Stimulated activated naive CD8-positive, alpha-beta T cell treated with anti-CD3 and anti-CD28 coated beads, Interleukin-15, amount 100 ng/mL, for 72 hours (primary cell): ENCODE measurements at regions not wholly inside any gene's neighbourhood (a gene's known extent, or its start where the extent isn't known, plus 50 kb on each side); places are given as distances from the start of the nearest gene placed in this dataset.
"Not testable (repeated sequence)": the region's sequence is repeated elsewhere in the genome, so short reads cannot be mapped to it uniquely, and the experiment has no call there.

Source experiments
- ATAC-seq: fragments of 150-1000 bp; cut with Tn5 transposase; 2 replicates; pipeline ENCODE4 v1.10.0; 2021; ENCODE audit warnings: mild to moderate bottlenecking, moderate library complexity
- DNase-seq, 2 donors: peaks; one replicate each; pipeline ENCODE4 v3.0.0; 2021 to 2022
- H3K27ac Mint-ChIP-seq, 2 donors: one replicate each; pipeline ENCODE4 v1.8.0; 2022; ENCODE audit warnings: mild to moderate bottlenecking in 2 of 2, mixed read lengths in 2 of 2, moderate library complexity in 2 of 2
- H3K27me3 Mint-ChIP-seq: one replicate; pipeline ENCODE4 v1.8.0; 2022; ENCODE audit warnings: mixed read lengths
- H3K4me1 Mint-ChIP-seq: one replicate; pipeline ENCODE4 v1.8.0; 2022; ENCODE audit warnings: mild to moderate bottlenecking, mixed read lengths
- H3K4me3 Mint-ChIP-seq, 2 donors: one replicate each; pipeline ENCODE4 v1.8.0; 2022; ENCODE audit warnings: mild to moderate bottlenecking in 2 of 2, mixed read lengths in 2 of 2, moderate library complexity in 1 of 2
- H3K9me3 Mint-ChIP-seq, 2 donors: one replicate each; pipeline ENCODE4 v1.8.0; 2022; ENCODE audit warnings: mixed read lengths in 2 of 2

DNA sequence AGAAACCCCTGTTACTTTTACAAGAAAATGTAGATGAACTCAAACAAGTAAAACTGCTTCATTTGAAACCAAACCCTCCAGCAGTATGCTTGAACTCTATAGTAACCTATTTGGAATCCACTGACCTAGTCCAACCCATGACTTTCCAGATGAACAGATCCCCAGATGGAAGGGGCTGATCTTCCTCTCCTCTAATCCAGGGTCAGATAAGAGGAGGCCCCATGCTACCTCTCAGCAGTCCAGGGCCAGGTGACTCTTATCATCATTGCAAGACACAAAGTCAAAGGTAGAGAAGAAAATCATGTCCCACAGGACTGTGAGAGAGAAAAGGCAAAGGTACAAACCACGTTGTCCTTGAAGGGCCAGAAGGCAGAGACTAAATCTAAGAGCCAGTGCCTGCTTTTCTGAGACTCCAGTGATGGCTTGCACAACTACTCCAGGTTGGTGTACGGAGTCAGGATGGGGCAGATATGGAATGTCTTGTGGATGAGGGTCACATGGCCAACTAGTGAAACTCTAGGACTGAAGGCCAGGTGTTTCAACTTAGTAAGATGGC lies 81.4 kb upstream of the MYLIP start:
- ATAC-seq (no peak), DNase-seq (no peak)
- Mint-ChIP-seq H3K4me1 (no peaks in the 10 kb centered on the region), H3K27ac (peak overlapping the region in 1 of 2 donors; percentile 51), H3K27me3 (no peaks in the 10 kb centered on the region), H3K4me3 (no peak overlapping the region), H3K9me3 (no peaks in the 10 kb centered on the region)

GRCh38 chr6:16045238-16045637 lies 83.6 kb upstream of the MYLIP start:
- DNase-seq, result no peak
- H3K4me3 Mint-ChIP-seq, result no peak overlapping the region
- peaks cover 8% of the 10 kb centered on the region for H3K4me1 Mint-ChIP-seq
- no peaks in the 10 kb centered on the region for H3K9me3 Mint-ChIP-seq
- H3K27me3 Mint-ChIP-seq, result no peaks in the 10 kb centered on the region
- ATAC-seq, result no peak
- H3K27ac Mint-ChIP-seq, result no peak overlapping the region

GRCh38 chr6:16044211-16044643 lies 84.7 kb upstream of the MYLIP start:
- DNase-seq (no peak), ATAC-seq (no peak)
- peaks cover 8% of the 10 kb centered on the region for H3K4me1 Mint-ChIP-seq
- H3K9me3 Mint-ChIP-seq, result peaks cover 6 to 7% of the 10 kb centered on the region in 2 donors
- H3K27ac Mint-ChIP-seq, result no peak overlapping the region
- H3K27me3 Mint-ChIP-seq, result no peaks in the 10 kb centered on the region
- H3K4me3 Mint-ChIP-seq, result no peak overlapping the region

DNA sequence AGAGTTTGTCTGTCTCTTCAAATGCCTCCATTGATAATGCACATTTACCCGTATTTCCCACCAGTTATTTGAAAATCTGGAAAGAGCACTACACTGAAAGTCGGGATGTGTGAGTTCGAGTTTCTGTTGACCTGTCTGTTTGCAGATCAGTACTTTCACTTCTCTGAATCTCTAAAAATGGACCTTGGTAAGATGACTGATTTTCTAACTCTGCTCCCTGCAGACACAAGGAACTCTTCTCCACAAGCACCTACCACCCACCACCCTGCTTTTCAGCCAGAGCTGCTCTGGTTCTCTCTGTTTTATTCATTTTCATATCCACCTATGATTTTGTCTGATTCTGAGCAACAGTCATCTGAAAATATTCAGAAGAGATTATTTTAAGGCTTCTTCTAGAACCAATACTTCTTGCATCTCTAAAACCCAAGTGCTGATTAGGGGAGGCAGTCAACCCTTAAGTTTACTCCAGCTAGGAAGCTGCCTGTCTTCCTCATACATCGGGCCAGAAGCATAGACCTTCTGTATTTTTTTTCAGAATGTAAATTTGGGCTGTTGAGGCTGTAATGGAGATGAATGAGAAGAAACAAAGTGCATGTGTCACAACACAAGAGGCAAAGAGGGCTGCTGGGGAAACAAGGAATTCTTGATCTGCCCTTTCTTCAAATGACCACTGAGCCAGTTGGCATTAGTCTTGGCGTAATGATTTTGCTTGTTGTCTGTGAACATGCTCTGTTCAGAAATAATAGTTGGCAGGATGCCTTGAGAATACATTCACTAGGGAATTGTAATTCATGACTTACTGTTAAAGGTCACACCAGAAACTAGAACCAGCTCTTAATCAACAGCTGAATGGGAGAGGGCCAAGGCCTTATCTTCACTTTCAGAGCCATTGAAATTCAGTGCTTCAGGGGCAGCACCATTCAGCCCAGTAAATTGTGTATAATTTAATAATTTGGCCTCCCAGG lies 85.4 kb upstream of the MYLIP start:
- H3K27me3 Mint-ChIP-seq, result no peaks in the 10 kb centered on the region
- H3K27ac Mint-ChIP-seq, result no peak overlapping the region
- H3K4me1 Mint-ChIP-seq, result peaks cover 8% of the 10 kb centered on the region
- no peak overlapping the region for H3K4me3 Mint-ChIP-seq
- ATAC-seq, result no peak
- peaks cover 7 to 10% of the 10 kb centered on the region in 2 donors for H3K9me3 Mint-ChIP-seq
- DNase-seq, result no peak

GRCh38 chr6:16042751-16043150 lies 86.1 kb upstream of the MYLIP start:
- Mint-ChIP-seq H3K27me3 (no peaks in the 10 kb centered on the region), H3K9me3 (peaks cover 10 to 11% of the 10 kb centered on the region in 2 donors), H3K4me1 (peaks cover 8% of the 10 kb centered on the region), H3K4me3 (no peak overlapping the region), H3K27ac (no peak overlapping the region)
- DNase-seq (no peak), ATAC-seq (no peak)

GRCh38 chr6:16041327-16041726 lies 87.6 kb upstream of the MYLIP start:
- Mint-ChIP-seq H3K27ac (peak overlapping the region in 1 of 2 donors; percentile 74), H3K4me1 (peaks cover 8% of the 10 kb centered on the region)

GRCh38 chr6:16040628-16040974 lies 88.3 kb upstream of the MYLIP start:
- peaks cover 8% of the 10 kb centered on the region for H3K4me1 Mint-ChIP-seq
- no peaks in the 10 kb centered on the region for H3K27me3 Mint-ChIP-seq
- no peak for DNase-seq
- no peak overlapping the region for H3K27ac Mint-ChIP-seq
- H3K4me3 Mint-ChIP-seq, result no peak overlapping the region
- ATAC-seq, result no peak
- H3K9me3 Mint-ChIP-seq, result peaks cover 10 to 11% of the 10 kb centered on the region in 2 donors

More at GRCh38 chr6:16041327-16041726, 87.6 kb upstream of the MYLIP start:
- H3K9me3 Mint-ChIP-seq, result peaks cover 10 to 11% of the 10 kb centered on the region in 2 donors
- H3K4me3 Mint-ChIP-seq, result no peak overlapping the region
- ATAC-seq, result no peak
- no peak for DNase-seq
- H3K27me3 Mint-ChIP-seq, result no peaks in the 10 kb centered on the region

DNA sequence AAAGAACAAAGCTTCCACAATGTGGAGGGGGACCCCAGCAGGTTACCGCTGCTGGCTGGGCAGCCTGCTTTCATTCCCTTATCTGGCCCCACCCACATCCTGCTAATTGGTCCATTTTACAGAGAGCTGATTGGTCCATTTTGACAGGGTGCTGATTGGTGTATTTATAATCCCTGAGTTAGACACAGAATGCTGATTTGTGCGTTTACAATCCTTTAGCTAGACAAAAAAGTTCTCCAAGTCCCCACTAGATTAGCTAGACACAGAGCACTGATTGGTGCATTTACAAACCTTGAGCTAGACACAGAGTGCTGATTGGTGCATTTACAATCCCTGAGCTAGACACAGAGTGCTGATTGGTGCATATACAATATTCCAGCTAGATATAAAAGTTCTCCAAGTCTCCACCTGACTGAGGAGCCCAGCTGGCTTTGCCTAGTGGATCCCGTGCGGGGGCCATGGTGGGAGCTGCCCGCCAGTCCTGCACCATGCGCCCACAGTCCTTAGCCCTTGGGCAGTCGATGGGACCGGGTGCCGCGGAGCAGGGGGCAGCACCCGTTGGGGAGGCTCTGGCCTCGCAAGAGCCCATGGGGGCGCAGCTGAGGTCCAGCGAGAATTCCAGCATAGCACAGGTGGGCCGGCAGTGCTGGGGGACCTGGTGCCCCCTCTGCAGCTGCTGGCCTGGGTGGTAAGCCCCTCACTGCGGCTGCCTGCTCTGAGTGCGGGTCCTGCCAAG lies 88.8 kb upstream of the MYLIP start:
- H3K27ac Mint-ChIP-seq, ATAC-seq, H3K27me3 Mint-ChIP-seq, H3K4me3 Mint-ChIP-seq, DNase-seq, H3K4me1 Mint-ChIP-seq: not testable (repeated sequence)
- peaks cover 10 to 11% of the 10 kb centered on the region in 2 donors for H3K9me3 Mint-ChIP-seq

- DNase-seq, result no peak
- peaks cover 5% of the 10 kb centered on the region for H3K27me3 Mint-ChIP-seq
- peaks cover 8% of the 10 kb centered on the region for H3K4me1 Mint-ChIP-seq
- peaks cover 10 to 11% of the 10 kb centered on the region in 2 donors for H3K9me3 Mint-ChIP-seq
- no peak overlapping the region for H3K27ac Mint-ChIP-seq
- no peak for ATAC-seq
- H3K4me3 Mint-ChIP-seq, result no peak overlapping the region
Observed at GRCh38 chr6:16038938-16039337, 89.9 kb upstream of the MYLIP start.

DNA sequence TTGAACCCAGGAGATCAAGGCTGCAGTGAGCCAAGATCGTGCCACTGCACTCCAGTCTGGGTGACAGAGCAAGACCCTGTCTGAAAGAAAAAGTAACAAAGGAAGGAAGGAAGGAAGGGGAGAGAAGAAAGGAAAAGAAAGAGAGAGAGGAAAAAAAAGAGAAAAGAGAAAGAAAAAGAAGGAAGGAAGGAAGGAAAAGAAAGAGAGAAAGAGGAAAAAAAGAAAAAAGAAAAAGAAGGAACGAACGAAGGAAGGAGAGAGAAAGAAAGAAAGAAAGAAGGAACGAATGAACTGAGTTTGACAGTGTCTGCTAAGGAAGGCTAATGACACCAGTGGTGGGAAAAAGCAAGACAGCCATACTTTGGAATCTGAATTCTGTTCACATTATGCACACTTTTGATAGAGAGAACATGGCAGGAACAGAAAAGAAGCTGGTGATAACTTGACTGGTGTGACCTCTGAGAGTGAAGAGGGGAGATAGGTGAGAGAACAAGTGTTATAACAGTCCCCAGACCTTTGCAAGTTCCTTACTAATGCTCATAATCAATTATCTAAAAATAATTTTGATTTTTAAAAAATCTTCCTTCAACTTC lies 93.3 kb upstream of the MYLIP start:
- Mint-ChIP-seq H3K4me3 (no peak overlapping the region), H3K27me3 (peaks cover 12% of the 10 kb centered on the region), H3K9me3 (peaks cover 11 to 21% of the 10 kb centered on the region in 2 donors), H3K4me1 (no peaks in the 10 kb centered on the region), H3K27ac (peak overlapping the region in 1 of 2 donors; percentile 81)
- DNase-seq (no peak), ATAC-seq (no peak)

DNA sequence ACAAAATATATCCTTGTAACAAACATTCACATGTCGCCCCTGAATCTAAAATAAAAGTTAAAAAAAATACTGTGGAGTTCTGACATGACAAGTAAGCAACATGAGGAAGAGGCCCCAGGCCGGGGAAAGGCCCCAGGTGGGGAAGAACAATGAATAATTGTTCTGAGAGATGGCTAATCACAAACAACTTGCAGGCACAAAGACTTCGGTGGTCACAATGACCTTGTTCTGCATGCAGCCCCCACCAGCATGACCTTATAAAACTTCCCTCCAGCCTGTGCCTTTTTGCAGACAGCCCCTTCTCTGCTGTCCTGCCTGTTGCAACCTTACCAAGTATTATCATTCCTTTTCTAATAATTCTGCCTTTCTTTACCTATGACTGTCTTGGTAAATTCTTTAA lies 95.7 kb upstream of the MYLIP start:
- no peak overlapping the region for H3K4me3 Mint-ChIP-seq
- no peak for DNase-seq
- peaks cover 1 to 15% of the 10 kb centered on the region in 2 donors for H3K9me3 Mint-ChIP-seq
- no peak for ATAC-seq
- H3K27me3 Mint-ChIP-seq, result peaks cover 12% of the 10 kb centered on the region
- no peak overlapping the region for H3K27ac Mint-ChIP-seq
- H3K4me1 Mint-ChIP-seq, result no peaks in the 10 kb centered on the region

- Mint-ChIP-seq H3K27ac (no peak overlapping the region), H3K27me3 (peaks cover 12% of the 10 kb centered on the region), H3K4me1 (no peaks in the 10 kb centered on the region), H3K9me3 (peaks cover 0 to 15% of the 10 kb centered on the region in 2 donors), H3K4me3 (no peak overlapping the region)
- DNase-seq (no peak), ATAC-seq (no peak)
Observed at GRCh38 chr6:16031278-16031981, 97.5 kb upstream of the MYLIP start.

DNA sequence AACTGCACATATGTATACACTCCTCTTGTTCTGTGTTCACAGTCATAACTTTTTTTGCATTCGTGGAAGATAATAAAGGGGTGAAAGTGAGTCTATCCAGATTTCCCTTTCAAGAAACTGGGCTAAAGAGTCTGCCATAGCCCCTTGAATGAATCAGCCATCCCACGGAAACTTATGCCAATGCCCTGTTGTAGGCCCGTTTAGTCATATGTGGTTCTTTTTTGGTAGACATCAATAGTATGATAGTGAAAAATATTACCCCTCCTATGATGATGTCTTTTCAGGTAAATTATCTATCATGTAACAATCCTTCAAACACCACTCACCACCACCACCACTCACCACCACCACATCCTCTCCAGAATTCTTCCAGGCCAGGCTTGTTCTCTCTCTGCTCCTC lies 99.9 kb upstream of the MYLIP start:
- Mint-ChIP-seq H3K27me3 (peaks cover 7% of the 10 kb centered on the region), H3K4me3 (no peak overlapping the region), H3K27ac (no peak overlapping the region), H3K4me1 (no peaks in the 10 kb centered on the region), H3K9me3 (peaks cover 0 to 15% of the 10 kb centered on the region in 2 donors)
- ATAC-seq, result peak; percentile 72
- DNase-seq, result no peak

DNA sequence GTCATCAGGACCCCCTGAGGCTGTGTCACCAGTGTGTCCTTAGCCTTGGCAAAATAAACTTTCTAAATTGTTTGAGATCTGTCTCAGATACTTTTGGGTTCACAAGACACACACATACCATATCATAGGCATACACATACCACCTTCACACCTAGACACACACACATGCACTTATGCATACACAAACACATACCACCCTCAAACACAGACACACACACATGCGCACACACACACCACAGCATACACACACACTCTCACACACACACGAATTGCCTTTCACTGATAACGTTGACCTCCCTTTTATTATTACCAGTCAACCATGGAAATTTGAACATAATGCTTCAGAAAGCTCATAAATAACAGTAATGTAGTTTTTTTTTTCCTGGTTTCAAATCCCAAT lies 108.6 kb upstream of the MYLIP start:
- Mint-ChIP-seq H3K27ac (no peak overlapping the region), H3K9me3 (no peaks in the 10 kb centered on the region), H3K4me3 (no peak overlapping the region), H3K27me3 (no peaks in the 10 kb centered on the region), H3K4me1 (no peaks in the 10 kb centered on the region)
- no peak for DNase-seq
- ATAC-seq, result no peak

- Mint-ChIP-seq H3K9me3 (no peaks in the 10 kb centered on the region), H3K27me3 (no peaks in the 10 kb centered on the region), H3K4me3 (no peak overlapping the region), H3K27ac (no peak overlapping the region), H3K4me1 (no peaks in the 10 kb centered on the region)
- no peak for ATAC-seq
- DNase-seq, result no peak
Observed at GRCh38 chr6:16019462-16019861, 109.4 kb upstream of the MYLIP start.
